K562 (cell line): ENCODE measurements at regions not wholly inside any gene's neighbourhood (a gene's known extent, or its start where the extent isn't known, plus 50 kb on each side); places are given as distances from the start of the nearest gene placed in this dataset.
A peak's percentile ranks its signal among the peaks of the same experiment; 100 is the strongest.
"Not testable (repeated sequence)": the region's sequence is repeated elsewhere in the genome, so short reads cannot be mapped to it uniquely, and the experiment has no call there.

Experiments used
- ATAC-seq: fragments of 200-7000 bp; cut with Tn5 transposase; 3 replicates; pipeline ENCODE4 v1.9.1; 2020; ENCODE audit warnings: moderate library complexity
- BruUV-seq: library from RNA; stranded (reverse); fragments of 400-500 nt; replicated peaks from 2 replicates; lab custom pipeline; 2021; lab: Mats Ljungman, UMichigan
- CTCF ChIA-PET: fragments of 300-600 bp; formaldehyde crosslinking; extraction: SDS; loops from one replicate; lab custom pipeline; 2021; ENCODE audit warnings: low intra/inter-chr PET ratio; lab: Yijun Ruan, JAX
- POLR2A ChIA-PET: fragments of 300-600, 350-650 bp; sonication (Branson Sonifier 250); formaldehyde crosslinking; extraction: SDS; loops from one replicate; lab custom pipeline; 2021; ENCODE audit warnings: antibody characterized with exemption, inconsistent platforms; lab: Yijun Ruan, JAX
- DNase-seq, 4 experiments: peaks; one replicate each; pipeline versions ENCODE4 v3.0.0 to v3.0.0-alpha.2; 2011 to 2018; ENCODE audit warnings: low spot score in 3 of 4, mixed read lengths in 3 of 4; ENCODE audit errors: extremely low read depth in 1 of 4
- FAIRE-seq: peaks from 2 replicates; lab custom pipeline; 2011; peaks lifted over from hg19 to GRCh38; lab: Jason Lieb, UNC
- H2AFZ ChIP-seq: 2 replicates; pipeline ENCODE4 v1.6.0; 2011; ENCODE audit warnings: low read depth, low read length, control low read depth, inconsistent platforms
- H3K27ac ChIP-seq: fragments of 200-600 bp; 3 replicates; pipeline ENCODE4 v1.8.0; 2011; ENCODE audit warnings: low read depth, mild to moderate bottlenecking, control low read depth, inconsistent platforms, low read length, moderate library complexity, mixed read lengths; ENCODE audit errors: extremely low read depth
- H3K27me3 ChIP-seq, 2 experiments: fragments of 300-600 bp in 1 of 2; 2 replicates in 1 of 2; 3 replicates in 1 of 2; pipeline versions ENCODE4 v1.6.0 to v1.8.0; 2011; ENCODE audit warnings: inconsistent platforms in 2 of 2, low read length in 2 of 2, mild to moderate bottlenecking in 1 of 2, mixed read lengths in 1 of 2, moderate library complexity in 1 of 2; ENCODE audit not compliant: control insufficient read depth in 2 of 2, insufficient read depth in 2 of 2
- H3K36me3 ChIP-seq: fragments of 300-600 bp; 3 replicates; pipeline ENCODE4 v1.8.0; 2011; ENCODE audit warnings: mild to moderate bottlenecking, low read length, inconsistent platforms; ENCODE audit not compliant: control insufficient read depth, insufficient read depth
- H3K4me1 ChIP-seq, 2 experiments: fragments of 200-600 bp in 1 of 2; replicated peaks in 1 of 2; 2 replicates in 1 of 2; 3 replicates in 1 of 2; pipeline versions ENCODE4 v1.5.1 to v1.8.0; 2011; ENCODE audit warnings: inconsistent platforms in 2 of 2, low read length in 2 of 2, mild to moderate bottlenecking in 1 of 2, mixed read lengths in 1 of 2, moderate library complexity in 1 of 2; ENCODE audit not compliant: control insufficient read depth in 2 of 2, insufficient read depth in 2 of 2
- H3K4me2 ChIP-seq: 2 replicates; pipeline ENCODE4 v1.6.1; 2011; ENCODE audit warnings: low read length, control low read depth, inconsistent platforms, mixed read lengths; ENCODE audit not compliant: insufficient read depth
- H3K4me3 ChIP-seq: fragments of 200-600 bp; sonication (generic), shearing (Covaris generic); 2 replicates; pipeline ENCODE4 v1.5.1; 2016; ENCODE audit warnings: control low read depth, inconsistent platforms
- H3K79me2 ChIP-seq: fragments of 200-600 bp; 3 replicates; pipeline ENCODE4 v1.8.0; 2011; ENCODE audit warnings: low read length, inconsistent platforms; ENCODE audit not compliant: control insufficient read depth, insufficient read depth
- H3K9ac ChIP-seq, 2 experiments: 2 replicates each; pipeline versions ENCODE4 v1.6.0 to v1.6.1; 2011; ENCODE audit warnings: low read depth in 2 of 2, low read length in 2 of 2, control low read depth in 1 of 2, inconsistent platforms in 1 of 2, mild to moderate bottlenecking in 1 of 2, mixed read lengths in 1 of 2; ENCODE audit not compliant: insufficient read depth in 1 of 2
- H3K9me1 ChIP-seq: one replicate; pipeline ENCODE4 v1.6.0; 2011; ENCODE audit warnings: inconsistent platforms, mild to moderate bottlenecking, low read length, moderate library complexity; ENCODE audit not compliant: control insufficient read depth, insufficient read depth
- H3K9me3 ChIP-seq: replicated peaks from 2 replicates; pipeline ENCODE4 v1.5.1; 2011; ENCODE audit warnings: low read depth, low read length, inconsistent platforms; ENCODE audit not compliant: control insufficient read depth, insufficient read depth
- H4K20me1 ChIP-seq: replicated peaks from 2 replicates; pipeline ENCODE4 v1.6.1; 2011; ENCODE audit warnings: low read length, inconsistent platforms, mixed read lengths; ENCODE audit not compliant: control insufficient read depth, insufficient read depth
- WGBS: fragments of 100-300 bp; shearing (Covaris generic); methylation state at CpG from one replicate; pipeline ENCODE4 v1.1.6; 2016; ENCODE audit warnings: low coverage, mixed read lengths; ENCODE audit not compliant: insufficient coverage; ENCODE audit errors: missing lambda C conversion rate; 5-methylcytosine and 5-hydroxymethylcytosine counted together
- in situ Hi-C: fragments of 300-500 bp; cut with MboI; formaldehyde crosslinking; loops from 4 replicates; pipeline ENCODE4 v1.15.0; 2018; ENCODE audit warnings: inconsistent platforms, mixed read lengths
- intact Hi-C: fragments of 100-400 bp; cut with micrococcal nuclease; formaldehyde crosslinking; loops from 2 replicates; pipeline ENCODE4 v1.14.2; 2022

GRCh38 chr15:20055921-20056320 is 485.7 kb downstream of the GOLGA6L6 start:
- POLR2A ChIA-PET, H3K27me3 ChIP-seq, H3K36me3 ChIP-seq, H3K4me2 ChIP-seq, H3K9me3 ChIP-seq, H3K9me1 ChIP-seq, BruUV-seq, H3K4me3 ChIP-seq, H2AFZ ChIP-seq, H3K9ac ChIP-seq, H3K4me1 ChIP-seq, H3K79me2 ChIP-seq, CTCF ChIA-PET, H3K27ac ChIP-seq, intact Hi-C loops, H4K20me1 ChIP-seq, FAIRE-seq: not testable (repeated sequence)
- in situ Hi-C loops = loop anchor here (25.0 kb wide), 2 partner anchors 606 to 1206 kb away; no protein-coding TSS in a partner anchor
- DNase-seq (peak in 1 of 4 experiments; percentile 9), ATAC-seq (peak; percentile 83)
- whole genome bisulfite sequencing = 0% methylated on average over 3 of the region's 5 CpGs

DNA sequence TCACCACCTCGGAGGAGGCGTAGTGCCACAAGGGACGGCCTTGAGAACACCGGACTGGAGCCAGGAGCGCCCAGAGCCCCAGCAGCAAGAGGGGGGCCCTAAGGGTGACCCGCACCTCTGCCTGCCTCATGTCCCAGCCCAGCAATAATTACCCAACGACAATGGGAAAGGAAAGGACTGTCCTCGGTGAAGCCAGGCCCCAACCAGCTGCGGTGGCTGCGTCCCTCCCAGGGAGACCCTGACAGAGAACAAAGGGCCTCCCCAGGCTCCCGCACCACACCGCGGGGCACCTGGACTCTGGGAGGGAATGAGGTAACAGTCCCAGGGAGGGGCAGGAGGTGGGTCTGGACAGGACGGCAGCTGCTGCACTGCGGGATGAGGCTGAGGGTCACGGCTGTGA is 493.4 kb downstream of the GOLGA6L6 start:
- intact Hi-C loops, H3K27ac ChIP-seq, H3K4me2 ChIP-seq, BruUV-seq, H3K79me2 ChIP-seq, H3K27me3 ChIP-seq, H4K20me1 ChIP-seq, H3K9me3 ChIP-seq, POLR2A ChIA-PET, H3K9ac ChIP-seq, H3K4me3 ChIP-seq, CTCF ChIA-PET, DNase-seq, ATAC-seq, H3K4me1 ChIP-seq, FAIRE-seq, H2AFZ ChIP-seq, H3K9me1 ChIP-seq, H3K36me3 ChIP-seq: not testable (repeated sequence)
- WGBS = 0% methylated on average over 11 of the region's 16 CpGs
- in situ Hi-C loops = loop anchor here (25.0 kb wide), 1 partner anchor 189 kb away; no protein-coding TSS in a partner anchor

DNA sequence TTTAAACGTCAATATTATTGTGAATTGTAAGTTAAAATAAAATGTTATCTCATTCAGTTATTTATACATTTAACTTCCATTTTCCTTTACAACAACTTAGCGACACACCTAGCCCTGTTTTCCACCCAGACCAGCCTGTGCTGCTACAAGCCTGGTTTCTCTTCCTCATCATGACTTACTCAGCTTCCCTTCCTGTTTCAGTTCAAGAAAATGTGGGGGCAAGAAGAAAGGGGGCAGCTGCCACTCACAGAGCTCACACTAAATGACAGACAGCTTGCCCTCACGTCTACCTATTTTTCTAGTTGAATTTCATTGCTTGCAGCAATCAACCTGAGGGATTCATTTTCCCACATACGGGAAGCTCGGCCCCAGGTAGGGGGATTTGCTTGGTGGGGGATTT is 496.4 kb downstream of the GOLGA6L6 start:
- H3K9me1 ChIP-seq, POLR2A ChIA-PET, H2AFZ ChIP-seq, H3K4me3 ChIP-seq, H3K9me3 ChIP-seq, H3K4me1 ChIP-seq, H3K9ac ChIP-seq, FAIRE-seq, DNase-seq, BruUV-seq, H3K79me2 ChIP-seq, H4K20me1 ChIP-seq, H3K4me2 ChIP-seq, ATAC-seq, CTCF ChIA-PET, H3K27me3 ChIP-seq, H3K27ac ChIP-seq, intact Hi-C loops, H3K36me3 ChIP-seq: not testable (repeated sequence)
- no CpG with 5 or more reads among the region's 5 CpGs for WGBS
- in situ Hi-C loops = loop anchor here (25.0 kb wide), 1 partner anchor 192 kb away; no protein-coding TSS in a partner anchor

- 0% methylated on average over 1 of the region's 1 CpG for WGBS
- H3K4me1 ChIP-seq, CTCF ChIA-PET, H3K79me2 ChIP-seq, DNase-seq, H2AFZ ChIP-seq, H3K9ac ChIP-seq, H3K4me2 ChIP-seq, H4K20me1 ChIP-seq, H3K27me3 ChIP-seq, H3K9me1 ChIP-seq, BruUV-seq, intact Hi-C loops, ATAC-seq, FAIRE-seq, H3K4me3 ChIP-seq, H3K36me3 ChIP-seq, H3K9me3 ChIP-seq, H3K27ac ChIP-seq, POLR2A ChIA-PET: not testable (repeated sequence)
- in situ Hi-C loops = loop anchor here (25.0 kb wide), 1 partner anchor 197 kb away; no protein-coding TSS in a partner anchor
These were observed 500.9 kb downstream of the GOLGA6L6 start for GRCh38 chr15:20040691-20041090.
